Smooth muscle cell (in vitro differentiated cells): ENCODE measurements at regions not wholly inside any gene's neighbourhood (a gene's known extent, or its start where the extent isn't known, plus 50 kb on each side); places are given as distances from the start of the nearest gene placed in this dataset.
A peak's percentile ranks its signal among the peaks of the same experiment; 100 is the strongest.

Experiments used
- DNase-seq: peaks from one replicate; lab custom pipeline; 2025; ENCODE audit not compliant: unreplicated experiment; lab: John Stamatoyannopoulos, UW
- H2AFZ ChIP-seq: fragments of 200-600 bp; sonication (generic); 2 replicates; pipeline ENCODE4 v1.6.0; 2016; ENCODE audit warnings: antibody characterized with exemption, low read depth, mild to moderate bottlenecking
- H3F3A ChIP-seq: fragments of 200-600 bp; sonication (generic); 2 replicates; pipeline ENCODE4 v1.6.0; 2017; ENCODE audit warnings: antibody characterized with exemption, low read depth
- H3K27ac ChIP-seq: fragments of 200-600 bp; sonication (generic); 2 replicates; pipeline ENCODE4 v1.5.1; 2016; ENCODE audit warnings: low read depth, mild to moderate bottlenecking
- H3K27me3 ChIP-seq: fragments of 200-600 bp; sonication (generic); 2 replicates; pipeline ENCODE4 v1.6.1; 2016; ENCODE audit warnings: low read depth, mild to moderate bottlenecking
- H3K36me3 ChIP-seq: fragments of 200-600 bp; sonication (generic); 2 replicates; pipeline ENCODE4 v1.5.1; 2016; ENCODE audit warnings: low read depth
- H3K4me1 ChIP-seq: fragments of 200-600 bp; sonication (generic); 2 replicates; pipeline ENCODE4 v1.5.1; 2016; ENCODE audit warnings: low read depth
- H3K4me2 ChIP-seq: fragments of 200-600 bp; sonication (generic); 2 replicates; pipeline ENCODE4 v1.6.0; 2016; ENCODE audit warnings: mild to moderate bottlenecking
- H3K4me3 ChIP-seq: fragments of 200-600 bp; sonication (generic); 2 replicates; pipeline ENCODE4 v1.5.1; 2016; ENCODE audit warnings: mild to moderate bottlenecking
- H3K79me2 ChIP-seq: fragments of 200-600 bp; sonication (generic); 2 replicates; pipeline ENCODE4 v1.6.0; 2016; ENCODE audit warnings: low read depth, mild to moderate bottlenecking
- H3K9ac ChIP-seq: fragments of 200-600 bp; sonication (generic); 2 replicates; pipeline ENCODE4 v1.6.0; 2016; ENCODE audit warnings: low read depth
- H3K9me3 ChIP-seq: fragments of 200-600 bp; sonication (generic); replicated peaks from 2 replicates; pipeline ENCODE4 v1.5.1; 2016; ENCODE audit warnings: low read depth
- H4K20me1 ChIP-seq: fragments of 200-600 bp; sonication (generic); 2 replicates; pipeline ENCODE4 v1.6.0; 2016; ENCODE audit warnings: low read depth
- WGBS: methylation state at CpG from one replicate; pipeline ENCODE4 v1.1.7; 2016; ENCODE audit warnings: low lambda C conversion rate; 5-methylcytosine and 5-hydroxymethylcytosine counted together
- TF ChIP-seq, protein P1 (sequence below): fragments of 200-600 bp; sonication (generic); IDR thresholded peaks from 2 replicates; pipeline ENCODE4 v1.5.1; 2017; ENCODE audit warnings: borderline replicate concordance, mild to moderate bottlenecking, antibody characterized with exemption; ENCODE audit not compliant: insufficient read depth, poor library complexity, severe bottlenecking

DNA sequence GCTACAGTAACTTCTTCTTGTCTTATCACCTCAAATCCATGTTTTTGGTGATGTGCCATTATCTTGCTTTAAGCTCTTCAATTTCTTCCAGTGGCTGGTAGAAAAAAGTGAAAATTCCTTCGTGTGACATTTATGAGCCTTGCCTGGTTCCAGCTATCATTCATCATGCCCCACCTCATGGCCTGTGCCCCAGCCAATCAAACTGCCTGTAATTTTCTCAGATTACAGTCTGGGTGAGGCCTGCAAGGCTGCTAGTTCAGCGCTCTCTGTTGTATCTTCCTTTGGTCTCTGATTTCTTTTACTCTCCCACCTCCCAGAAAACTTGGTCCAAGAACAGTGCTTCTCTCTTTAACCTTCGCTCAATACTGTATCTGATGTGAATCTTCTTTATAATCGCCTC lies 249.3 kb upstream of the ZNF717 start:
- H4K20me1 ChIP-seq: no peaks in the 10 kb centered on the region
- H3K27me3 ChIP-seq: no peaks in the 10 kb centered on the region
- no peaks in the 10 kb centered on the region for H3F3A ChIP-seq
- peak overlapping the region; percentile 31 for H3K4me2 ChIP-seq
- WGBS: 51% methylated on average over 4 of the region's 4 CpGs
- H3K79me2 ChIP-seq: no peaks in the 10 kb centered on the region
- no peak overlapping the region for H3K4me3 ChIP-seq
- no peak for DNase-seq
- peaks cover 9% of the 10 kb centered on the region for H3K4me1 ChIP-seq
- peak overlapping the region; percentile 39 for H2AFZ ChIP-seq
- no peaks in the 10 kb centered on the region for H3K36me3 ChIP-seq
- H3K9ac ChIP-seq: no peak overlapping the region
- H3K9me3 ChIP-seq: no peaks in the 10 kb centered on the region
- TF ChIP-seq, protein P1, sequence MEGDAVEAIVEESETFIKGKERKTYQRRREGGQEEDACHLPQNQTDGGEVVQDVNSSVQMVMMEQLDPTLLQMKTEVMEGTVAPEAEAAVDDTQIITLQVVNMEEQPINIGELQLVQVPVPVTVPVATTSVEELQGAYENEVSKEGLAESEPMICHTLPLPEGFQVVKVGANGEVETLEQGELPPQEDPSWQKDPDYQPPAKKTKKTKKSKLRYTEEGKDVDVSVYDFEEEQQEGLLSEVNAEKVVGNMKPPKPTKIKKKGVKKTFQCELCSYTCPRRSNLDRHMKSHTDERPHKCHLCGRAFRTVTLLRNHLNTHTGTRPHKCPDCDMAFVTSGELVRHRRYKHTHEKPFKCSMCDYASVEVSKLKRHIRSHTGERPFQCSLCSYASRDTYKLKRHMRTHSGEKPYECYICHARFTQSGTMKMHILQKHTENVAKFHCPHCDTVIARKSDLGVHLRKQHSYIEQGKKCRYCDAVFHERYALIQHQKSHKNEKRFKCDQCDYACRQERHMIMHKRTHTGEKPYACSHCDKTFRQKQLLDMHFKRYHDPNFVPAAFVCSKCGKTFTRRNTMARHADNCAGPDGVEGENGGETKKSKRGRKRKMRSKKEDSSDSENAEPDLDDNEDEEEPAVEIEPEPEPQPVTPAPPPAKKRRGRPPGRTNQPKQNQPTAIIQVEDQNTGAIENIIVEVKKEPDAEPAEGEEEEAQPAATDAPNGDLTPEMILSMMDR: no peak
- no peak overlapping the region for H3K27ac ChIP-seq

DNA sequence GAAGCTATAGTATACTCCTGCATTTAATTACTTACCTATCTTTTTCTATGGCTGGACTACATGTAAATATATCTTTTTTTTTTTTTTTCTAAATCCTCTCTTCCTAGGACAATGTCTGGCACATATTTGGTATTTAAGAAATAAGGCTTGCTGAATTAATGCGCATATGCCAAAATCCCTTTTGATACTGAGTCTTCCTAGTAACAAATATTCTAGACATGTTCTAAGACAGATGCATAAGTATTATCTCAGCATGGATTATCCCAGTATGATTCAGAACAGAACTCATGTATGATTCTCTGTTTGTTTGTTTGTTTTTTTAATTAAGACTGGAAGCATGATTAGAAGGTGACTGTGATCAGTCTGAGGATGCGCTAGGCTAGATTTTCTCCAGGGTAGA lies 249.8 kb upstream of the ZNF717 start:
- WGBS: 57% methylated on average over 2 of the region's 2 CpGs
- TF ChIP-seq, protein P1: no peak
- Histone ChIP-seq H3K4me2 (peak overlapping the region; percentile 31), H3K27ac (no peak overlapping the region), H3K79me2 (no peaks in the 10 kb centered on the region), H3K9me3 (no peaks in the 10 kb centered on the region), H3K27me3 (no peaks in the 10 kb centered on the region), H2AFZ (no peak overlapping the region), H3K4me3 (no peak overlapping the region), H3K9ac (no peak overlapping the region), H3F3A (no peaks in the 10 kb centered on the region), H3K4me1 (peaks cover 12% of the 10 kb centered on the region), H4K20me1 (no peaks in the 10 kb centered on the region), H3K36me3 (no peaks in the 10 kb centered on the region)
- DNase-seq: no peak

DNA sequence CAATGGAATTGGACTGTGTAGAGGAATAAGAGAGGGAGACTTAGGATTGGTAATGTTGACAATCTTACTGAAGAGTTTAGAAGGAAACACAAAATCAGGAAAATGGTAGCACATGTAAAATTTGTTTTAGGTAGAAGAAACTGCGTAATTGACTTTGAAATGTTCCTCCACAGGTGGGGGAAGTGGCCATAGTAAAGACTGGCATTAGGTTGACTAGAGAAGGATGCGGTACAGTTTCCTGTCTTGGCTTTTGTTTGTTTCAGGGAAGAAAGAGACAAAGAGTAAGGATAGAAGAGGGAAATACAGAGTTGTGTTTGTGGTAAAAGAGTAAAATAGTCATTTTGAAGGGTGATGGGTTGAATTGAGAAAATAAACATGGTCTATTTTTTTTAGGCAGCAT lies 253.6 kb upstream of the ZNF717 start:
- WGBS: 59% methylated on average over 2 of the region's 2 CpGs
- H3K27me3 ChIP-seq: no peaks in the 10 kb centered on the region
- H3K4me2 ChIP-seq: no peak overlapping the region

DNA sequence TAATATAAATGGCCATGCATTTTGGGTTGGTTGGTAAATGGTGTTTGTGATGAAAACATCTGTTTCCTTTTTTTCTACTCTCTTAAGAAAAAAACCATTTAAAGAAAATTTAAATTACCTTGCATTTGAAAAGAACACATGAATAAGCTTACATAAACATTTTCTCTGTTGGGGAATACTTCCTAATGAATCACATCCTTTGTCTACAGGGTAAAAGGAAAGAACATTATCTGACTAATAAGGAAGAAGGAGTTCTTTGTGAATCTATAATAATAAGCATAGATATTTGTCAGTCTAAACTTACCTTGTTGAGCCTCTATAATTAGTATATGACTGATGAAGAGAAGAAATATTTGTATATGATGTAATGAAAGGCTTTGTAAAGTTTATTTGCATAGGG lies 254.1 kb upstream of the ZNF717 start:
- H3K27me3 ChIP-seq: no peaks in the 10 kb centered on the region
- TF ChIP-seq, protein P1: no peak
- H3K9ac ChIP-seq: no peak overlapping the region
- H3K4me3 ChIP-seq: no peak overlapping the region
- H3K27ac ChIP-seq: no peak overlapping the region
- no peak overlapping the region for H2AFZ ChIP-seq
- no peaks in the 10 kb centered on the region for H3K36me3 ChIP-seq
- peaks cover 12% of the 10 kb centered on the region for H3K4me1 ChIP-seq
- H3K79me2 ChIP-seq: no peaks in the 10 kb centered on the region
- DNase-seq: no peak
- peak overlapping the region; percentile 9 for H3K4me2 ChIP-seq
- H4K20me1 ChIP-seq: no peaks in the 10 kb centered on the region
- H3F3A ChIP-seq: no peaks in the 10 kb centered on the region
- no peaks in the 10 kb centered on the region for H3K9me3 ChIP-seq

More for the DNA sequence above, 253.6 kb upstream of the ZNF717 start:
- Histone ChIP-seq H2AFZ (no peak overlapping the region), H3K4me1 (peaks cover 12% of the 10 kb centered on the region), H3K27ac (no peak overlapping the region), H4K20me1 (no peaks in the 10 kb centered on the region), H3F3A (no peaks in the 10 kb centered on the region), H3K4me3 (no peak overlapping the region), H3K9me3 (no peaks in the 10 kb centered on the region), H3K36me3 (no peaks in the 10 kb centered on the region), H3K79me2 (no peaks in the 10 kb centered on the region), H3K9ac (no peak overlapping the region)
- TF ChIP-seq, protein P1: no peak
- DNase-seq: no peak
